ENCODE measurements at regions not wholly inside any gene's neighbourhood (a gene's known extent, or its start where the extent isn't known, plus 50 kb on each side); places are given as distances from the start of the nearest gene placed in this dataset.
A peak's percentile ranks its signal among the peaks of the same experiment; 100 is the strongest.

DNA sequence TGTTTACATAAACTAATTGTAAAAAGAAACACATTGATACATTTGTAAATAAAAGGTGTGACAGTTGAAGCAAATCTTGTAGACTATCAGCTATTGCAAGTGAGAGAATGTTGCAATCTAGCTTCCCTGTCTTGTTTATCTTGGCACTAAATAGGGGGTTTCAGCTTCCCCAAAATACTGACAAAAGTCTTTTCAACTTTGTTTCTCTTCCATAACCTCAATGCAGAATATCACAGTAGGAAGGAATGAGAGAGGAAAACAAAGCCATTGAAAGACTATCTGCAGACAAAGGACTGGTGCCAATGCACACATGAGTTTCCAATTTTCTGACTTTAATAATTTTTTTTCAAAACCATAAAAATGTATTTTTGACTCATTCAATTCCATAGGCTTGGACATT lies 886.2 kb upstream of the MGAT4C start:
- H3K4me3 ChIP-seq (ENCODE audit: low read depth, low read length) = no peak overlapping the region
- DNase-seq (ENCODE audit: low read depth) = no peak
- no peak for TF ChIP-seq CTCF (conservative IDR thresholded peaks at IDR 0.05; ENCODE audit: low read depth, low read length)

GRCh38 chr12:87141091-87141490 lies 884.9 kb upstream of the MGAT4C start:
- TF ChIP-seq CTCF (conservative IDR thresholded peaks at IDR 0.05; ENCODE audit: low read depth, low read length) = no peak
- H3K4me3 ChIP-seq (ENCODE audit: low read depth, low read length) = no peak overlapping the region
- DNase-seq (ENCODE audit: low read depth) = no peak

GRCh38 chr12:87140262-87140661 lies 884.1 kb upstream of the MGAT4C start:
- DNase-seq (ENCODE audit: low read depth) = peak; percentile 27
- no peak overlapping the region for H3K4me3 ChIP-seq (ENCODE audit: low read depth, low read length)
- TF ChIP-seq CTCF (conservative IDR thresholded peaks at IDR 0.05; ENCODE audit: low read depth, low read length) = no peak

GRCh38 chr12:87137220-87137619 lies 881.0 kb upstream of the MGAT4C start:
- DNase-seq (ENCODE audit: low read depth) = no peak
- H3K4me3 ChIP-seq (ENCODE audit: low read depth, low read length) = no peak overlapping the region
- no peak for TF ChIP-seq CTCF (conservative IDR thresholded peaks at IDR 0.05; ENCODE audit: low read depth, low read length)

DNA sequence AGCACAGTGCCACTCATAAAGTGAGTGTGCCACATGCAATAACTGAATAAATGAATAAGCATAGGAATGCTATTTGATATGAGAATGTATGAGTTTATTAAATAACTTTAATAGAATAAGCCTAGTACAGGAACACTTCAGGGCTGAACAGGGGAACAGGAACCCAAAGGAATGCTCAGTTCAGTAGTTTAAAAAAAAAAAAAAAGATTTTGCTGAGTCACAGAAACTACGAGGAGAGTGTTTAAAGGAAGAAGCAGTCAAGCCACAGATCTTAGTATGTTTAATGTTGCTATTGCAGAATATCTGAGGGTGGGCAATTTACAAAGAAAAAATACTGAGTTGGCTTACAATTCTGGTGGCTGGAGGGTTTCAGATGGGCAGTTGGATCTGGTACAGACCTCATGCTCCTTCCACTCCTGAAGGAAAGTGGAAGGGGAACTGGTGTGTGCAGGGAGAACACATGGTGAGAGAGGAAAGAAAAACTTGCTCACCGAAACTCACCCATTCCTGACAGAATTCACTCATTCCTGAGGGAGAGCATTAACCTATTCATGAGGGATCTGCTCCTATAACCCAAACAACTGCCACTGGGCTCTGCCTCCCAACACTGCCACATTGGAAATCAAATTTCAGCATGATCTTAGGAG lies 880.3 kb upstream of the MGAT4C start:
- DNase-seq (ENCODE audit: low read depth) = peak; percentile 29
- H3K4me3 ChIP-seq (ENCODE audit: low read depth, low read length) = no peak overlapping the region
- no peak for TF ChIP-seq CTCF (conservative IDR thresholded peaks at IDR 0.05; ENCODE audit: low read depth, low read length)

GRCh38 chr12:87127272-87127671 lies 871.1 kb upstream of the MGAT4C start:
- H3K4me3 ChIP-seq (ENCODE audit: low read depth, low read length) = no peak overlapping the region

More at GRCh38 chr12:87127272-87127671, 871.1 kb upstream of the MGAT4C start:
- DNase-seq (ENCODE audit: low read depth) = no peak
- no peak for TF ChIP-seq CTCF (conservative IDR thresholded peaks at IDR 0.05; ENCODE audit: low read depth, low read length)
